SIG-M5 treated with dmso at 0.1 percent for 504 hours (cell line): ENCODE measurements at regions not wholly inside any gene's neighbourhood (a gene's known extent, or its start where the extent isn't known, plus 50 kb on each side); places are given as distances from the start of the nearest gene placed in this dataset.

ENCODE experiments used
- DNase-seq: peaks from one replicate; lab custom pipeline; 2025; ENCODE audit not compliant: unreplicated experiment; lab: John Stamatoyannopoulos, UW

GRCh38 chr11:127627629-127628457, 627.3 kb upstream of the KIRREL3 start:
- no peak for DNase-seq

DNA sequence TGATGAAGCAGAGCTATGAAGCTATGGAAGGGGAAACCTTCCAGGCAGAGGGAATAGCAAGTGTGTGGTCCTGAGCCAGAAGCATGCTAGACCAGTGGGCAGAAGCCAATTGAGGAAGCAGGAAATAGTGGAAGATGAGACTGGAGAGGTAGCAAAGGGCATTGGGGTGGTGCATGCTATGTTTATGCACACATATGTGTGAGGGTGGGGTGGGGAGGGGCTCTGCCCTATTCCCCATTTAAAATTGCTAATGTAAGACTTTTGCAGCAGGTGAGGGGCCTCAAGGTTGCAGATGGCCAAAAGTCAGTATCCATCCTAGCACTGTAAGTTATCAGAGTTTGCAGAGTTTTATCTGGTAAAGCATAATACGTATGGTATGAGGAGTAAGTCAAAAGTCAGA, 626.6 kb upstream of the KIRREL3 start:
- DNase-seq, result no peak

GRCh38 chr11:127625402-127625801, 624.8 kb upstream of the KIRREL3 start:
- no peak for DNase-seq

GRCh38 chr11:127624306-127624856, 623.8 kb upstream of the KIRREL3 start:
- DNase-seq, result no peak

DNA sequence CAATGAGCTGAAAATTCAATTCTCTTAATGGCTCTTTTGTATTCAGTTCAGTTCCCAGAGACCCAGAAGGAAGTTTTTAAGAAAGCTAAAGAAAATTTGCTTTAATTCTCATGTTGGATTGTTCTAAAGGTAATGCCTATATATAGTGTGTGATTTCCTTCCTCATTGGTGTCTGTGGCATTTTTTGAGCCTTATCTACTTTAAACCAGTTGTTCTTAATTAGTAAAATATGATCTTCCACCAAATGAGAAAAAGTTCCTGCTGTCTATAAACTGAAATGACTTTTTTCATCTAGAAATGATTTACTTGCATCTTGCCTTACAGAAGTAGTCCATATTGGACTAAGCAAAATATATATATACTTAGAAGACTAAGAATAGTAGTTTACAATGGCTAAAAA, 622.1 kb upstream of the KIRREL3 start:
- DNase-seq, result no peak

DNA sequence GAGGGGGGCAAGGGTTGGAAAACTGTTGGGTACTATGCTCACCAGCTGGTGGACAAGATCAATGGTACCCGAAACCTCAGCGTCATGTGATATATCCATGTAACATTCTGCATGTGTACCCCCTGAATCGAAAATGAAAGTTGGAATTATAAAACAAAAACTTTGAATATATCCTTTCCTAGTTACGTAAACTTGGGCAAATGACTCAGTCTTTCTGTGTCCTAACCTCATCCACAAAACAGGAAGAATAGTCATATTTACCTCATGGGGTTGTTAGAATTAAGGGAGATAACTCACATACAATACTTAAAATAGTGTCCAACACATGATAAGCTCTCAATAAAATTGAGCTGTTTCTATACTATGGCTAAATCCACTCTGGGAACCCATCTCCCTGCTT, 620.1 kb upstream of the KIRREL3 start:
- DNase-seq, result no peak

- DNase-seq, result no peak
These were observed 619.4 kb upstream of the KIRREL3 start for GRCh38 chr11:127619946-127620345.

DNA sequence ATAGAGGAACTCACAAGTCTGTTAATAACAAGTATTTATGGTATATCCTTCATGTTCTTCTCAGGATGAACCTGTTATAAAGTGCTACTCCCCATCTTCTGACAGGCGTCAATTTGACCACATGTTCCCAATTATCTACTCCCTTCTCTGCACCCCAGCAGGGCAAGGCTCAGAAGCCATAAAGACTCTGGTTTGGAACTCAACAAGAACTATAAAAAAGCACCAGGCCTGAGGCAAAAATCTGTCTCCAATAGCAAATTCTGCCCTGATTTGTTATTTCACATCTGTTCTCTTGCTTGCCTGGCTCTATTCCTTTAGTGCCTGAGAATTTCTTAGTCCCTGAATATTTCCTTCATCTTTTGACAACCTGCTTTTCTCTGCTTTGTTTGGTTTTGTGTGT, 618.2 kb upstream of the KIRREL3 start:
- DNase-seq, result no peak

- DNase-seq, result no peak
These were observed 615.6 kb upstream of the KIRREL3 start for GRCh38 chr11:127616158-127616557.

- no peak for DNase-seq
These were observed 612.0 kb upstream of the KIRREL3 start for GRCh38 chr11:127612607-127613006.

DNA sequence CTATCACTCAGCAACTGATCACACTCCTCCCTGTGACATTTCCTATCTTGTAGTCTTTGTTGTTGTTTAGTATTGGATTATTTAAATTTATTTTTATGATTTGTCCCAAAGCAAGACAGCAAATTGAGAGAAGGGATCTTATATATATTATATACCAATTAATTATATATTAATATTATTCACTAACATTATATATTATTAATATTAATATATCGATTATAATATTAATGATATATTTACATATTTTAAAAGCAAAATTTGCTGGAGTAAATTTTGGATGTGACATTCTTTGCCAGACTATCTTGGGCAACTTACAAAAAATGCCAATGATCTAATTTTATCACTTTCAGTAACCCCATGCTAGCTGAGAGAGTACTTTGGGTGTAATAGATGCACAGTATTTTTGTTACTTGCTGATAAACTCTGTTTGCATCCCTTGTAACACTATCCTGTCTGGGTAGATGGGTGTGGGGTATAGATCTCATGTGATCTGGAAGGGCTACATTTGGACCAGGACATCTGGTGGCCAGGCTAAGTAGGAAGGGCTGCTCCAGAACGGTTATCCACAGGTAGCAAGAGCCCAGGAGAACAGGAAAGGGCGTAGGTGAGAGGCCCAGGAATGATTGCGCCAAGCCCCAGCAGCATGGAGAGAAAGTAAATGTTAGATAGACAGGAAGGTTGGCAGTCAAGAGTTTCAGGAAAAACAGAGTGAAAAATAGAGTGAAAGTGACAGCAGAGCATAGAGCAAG, 608.6 kb upstream of the KIRREL3 start:
- DNase-seq, result no peak

DNA sequence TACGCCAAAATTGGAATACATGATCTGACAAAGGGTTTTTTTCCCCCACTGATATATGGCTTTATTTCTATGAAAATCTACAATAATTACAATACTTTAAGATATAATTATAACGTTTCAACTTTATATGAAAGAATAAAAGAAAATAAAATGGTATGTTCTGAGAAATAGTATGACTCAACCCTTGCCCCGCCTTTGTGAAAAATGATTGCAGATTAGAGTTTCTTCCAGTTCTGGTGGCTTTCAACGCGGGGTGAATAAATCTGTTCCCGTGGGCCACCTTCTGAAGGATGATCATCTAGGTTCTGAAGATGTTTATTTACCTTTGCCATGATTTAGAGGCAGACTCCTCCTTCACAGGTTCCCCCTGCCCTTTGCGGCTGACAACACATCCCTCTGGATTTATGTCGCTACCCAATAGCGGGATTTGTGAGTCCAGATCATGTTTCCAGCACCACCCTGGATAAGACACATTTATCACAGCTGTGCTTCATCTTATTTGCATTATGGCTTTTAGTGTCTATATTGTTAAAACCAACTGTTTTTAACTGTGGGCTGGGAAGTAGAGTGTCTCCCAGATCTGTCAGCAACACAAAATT, 607.0 kb upstream of the KIRREL3 start:
- DNase-seq, result no peak

GRCh38 chr11:127601578-127601977, 601.0 kb upstream of the KIRREL3 start:
- no peak for DNase-seq

- no peak for DNase-seq
These were observed 600.1 kb upstream of the KIRREL3 start for GRCh38 chr11:127600674-127601073.

DNA sequence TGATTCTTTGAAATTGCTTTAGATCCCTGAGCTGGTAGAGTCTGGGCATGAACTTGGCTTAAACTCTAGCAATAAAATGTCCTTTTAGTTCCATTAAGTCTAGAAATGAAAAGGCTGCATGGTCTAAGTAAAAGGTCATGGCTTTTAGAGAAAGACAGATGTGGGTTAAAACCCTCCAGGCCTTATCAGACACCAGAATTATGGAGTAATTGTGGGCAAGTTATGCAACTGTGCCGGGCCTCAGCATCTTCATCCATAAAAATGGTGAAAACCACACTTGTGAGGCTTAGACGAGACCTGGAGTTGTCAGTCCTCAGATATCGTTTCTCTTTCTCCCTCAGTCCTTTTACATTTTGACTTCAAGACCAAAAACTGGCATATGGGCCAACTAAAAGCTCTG, 597.9 kb upstream of the KIRREL3 start:
- no peak for DNase-seq

DNA sequence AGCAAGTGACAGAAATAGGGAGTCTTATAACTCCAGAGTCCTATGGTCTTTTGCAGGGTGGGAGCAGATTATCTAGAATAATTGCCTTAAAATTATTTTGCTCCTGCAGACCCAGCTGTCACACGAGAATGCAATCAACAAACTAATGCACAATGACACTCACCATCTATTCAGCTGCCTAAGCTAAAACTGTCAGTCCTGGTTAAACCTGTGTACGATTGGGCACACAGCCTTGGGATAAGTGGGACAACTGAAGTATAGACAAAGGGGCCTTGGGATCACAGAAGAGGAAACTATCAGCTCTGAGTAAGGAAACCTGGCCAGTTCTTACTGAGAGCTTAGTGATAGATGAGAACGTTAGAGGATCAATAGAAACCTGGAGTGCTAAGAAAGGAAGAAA, 595.9 kb upstream of the KIRREL3 start:
- DNase-seq, result no peak

DNA sequence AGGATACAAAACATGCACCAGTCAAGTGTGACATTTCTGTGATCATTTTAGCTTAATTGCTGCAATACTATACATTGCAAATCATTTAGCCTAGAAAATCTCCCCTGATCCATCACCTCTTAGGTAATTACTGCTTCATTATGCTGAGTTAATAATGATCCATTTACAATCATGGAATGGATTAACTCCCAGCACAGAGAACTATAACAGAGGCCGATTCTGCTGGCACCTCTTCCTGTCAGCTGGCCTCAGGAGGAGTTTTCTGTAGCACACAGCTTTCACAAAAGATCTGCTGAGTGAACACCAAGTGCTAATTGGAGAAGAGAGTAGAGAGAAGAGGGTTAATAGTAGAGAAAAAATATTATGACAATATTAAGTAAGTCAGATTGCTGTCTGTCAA, 591.8 kb upstream of the KIRREL3 start:
- no peak for DNase-seq

DNA sequence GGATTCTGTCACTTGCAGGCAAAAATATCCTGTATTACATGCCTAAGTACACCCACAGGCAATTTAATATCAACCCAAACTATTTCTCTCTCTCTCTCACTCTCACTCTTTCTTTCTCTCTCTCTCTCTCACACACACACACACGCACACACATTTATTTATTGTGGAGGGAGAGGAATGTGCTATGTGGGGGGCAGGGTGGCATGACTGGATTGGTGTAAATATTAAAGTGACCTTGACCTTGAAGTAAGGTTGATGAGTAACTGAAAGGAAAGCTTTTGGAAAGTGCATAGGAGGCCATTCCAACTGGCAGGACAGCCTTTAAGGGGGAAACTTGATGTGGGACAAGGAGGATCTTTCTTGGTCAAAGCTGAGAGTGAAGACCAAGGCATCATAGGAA, 589.7 kb upstream of the KIRREL3 start:
- DNase-seq, result no peak

GRCh38 chr11:127588431-127588830, 587.9 kb upstream of the KIRREL3 start:
- no peak for DNase-seq

- no peak for DNase-seq
These were observed 586.9 kb upstream of the KIRREL3 start for GRCh38 chr11:127587511-127587910.

GRCh38 chr11:127576210-127576609, 575.6 kb upstream of the KIRREL3 start:
- DNase-seq, result no peak

DNA sequence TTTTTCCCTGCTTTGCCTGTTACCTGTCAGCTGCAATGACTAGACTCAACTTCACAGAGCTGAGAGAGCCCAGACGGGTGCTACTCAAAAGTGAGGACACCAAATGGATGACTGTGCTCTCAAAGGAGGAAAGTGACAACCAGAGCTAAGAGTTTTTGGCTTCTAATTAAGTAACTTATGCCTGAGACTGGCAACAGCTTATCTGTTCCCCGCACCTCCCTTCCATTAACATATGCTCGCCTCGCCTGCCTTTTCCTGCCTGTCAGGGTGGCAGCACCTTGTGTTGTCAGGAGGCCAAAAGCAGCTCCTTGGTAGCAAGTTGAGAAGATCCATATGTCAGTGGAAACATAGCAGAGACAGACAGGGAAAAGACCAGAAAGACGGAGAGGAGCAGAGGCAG, 573.9 kb upstream of the KIRREL3 start:
- DNase-seq, result no peak
